Suppressor macrophage (primary cell): ENCODE measurements at regions not wholly inside any gene's neighbourhood (a gene's known extent, or its start where the extent isn't known, plus 50 kb on each side); places are given as distances from the start of the nearest gene placed in this dataset.

Experiments
- DNase-seq, 4 experiments: peaks; one replicate each; pipeline ENCODE4 v3.0.0-alpha.2; 2020 to 2022

DNA sequence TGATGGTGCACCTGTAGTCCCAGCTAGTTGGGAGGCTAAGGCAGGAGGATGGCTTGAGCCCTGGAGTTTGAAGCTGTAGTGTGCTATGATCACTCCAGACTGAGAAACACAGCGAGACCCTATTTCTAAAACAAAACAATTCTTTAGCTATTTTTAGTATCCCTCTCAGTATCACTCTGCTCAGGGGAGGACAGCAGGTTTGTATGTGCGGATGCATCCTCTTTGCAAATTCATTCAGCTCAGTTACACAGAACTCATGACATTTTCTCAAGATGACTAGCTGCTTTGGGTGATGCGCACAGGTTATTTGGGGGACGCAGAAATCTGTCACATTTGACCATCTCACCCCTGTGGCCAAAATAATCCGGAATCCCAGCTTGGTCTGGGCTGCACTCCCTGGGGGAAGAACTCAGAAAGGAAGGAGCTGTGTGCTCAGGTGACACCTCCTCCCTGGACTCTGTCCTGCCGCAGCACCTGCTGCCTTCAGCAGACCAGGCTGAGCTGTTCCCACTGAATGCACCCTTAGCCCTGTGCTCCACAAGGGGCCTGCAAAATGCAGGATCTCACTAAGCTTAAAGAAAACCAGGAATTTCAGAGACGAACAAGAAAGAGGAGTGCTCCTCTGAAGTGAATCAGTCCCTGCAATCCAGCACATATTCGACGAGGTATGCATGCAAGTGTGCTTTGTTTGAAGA is 89.5 kb upstream of the PGBD5 start:
- DNase-seq: no peak

DNA sequence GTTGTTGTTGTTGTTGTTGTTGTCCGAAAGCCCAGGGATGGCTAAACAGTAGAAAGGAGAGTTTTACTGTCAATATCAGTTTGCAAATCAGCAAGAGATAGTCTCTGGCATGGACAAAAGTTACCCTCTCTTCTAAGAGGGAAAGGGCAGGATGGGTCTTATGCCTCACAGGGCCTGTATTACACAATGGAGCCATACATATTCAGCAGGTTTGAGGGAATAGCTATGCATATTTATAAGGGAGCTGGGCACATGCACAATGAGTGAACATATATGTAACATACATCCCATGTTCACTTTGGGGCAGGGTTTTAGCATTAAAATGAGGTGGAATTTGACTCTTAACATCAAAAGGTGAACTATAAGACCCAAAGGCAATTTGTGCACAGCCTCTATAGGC is 84.4 kb upstream of the PGBD5 start:
- no peak for DNase-seq

DNA sequence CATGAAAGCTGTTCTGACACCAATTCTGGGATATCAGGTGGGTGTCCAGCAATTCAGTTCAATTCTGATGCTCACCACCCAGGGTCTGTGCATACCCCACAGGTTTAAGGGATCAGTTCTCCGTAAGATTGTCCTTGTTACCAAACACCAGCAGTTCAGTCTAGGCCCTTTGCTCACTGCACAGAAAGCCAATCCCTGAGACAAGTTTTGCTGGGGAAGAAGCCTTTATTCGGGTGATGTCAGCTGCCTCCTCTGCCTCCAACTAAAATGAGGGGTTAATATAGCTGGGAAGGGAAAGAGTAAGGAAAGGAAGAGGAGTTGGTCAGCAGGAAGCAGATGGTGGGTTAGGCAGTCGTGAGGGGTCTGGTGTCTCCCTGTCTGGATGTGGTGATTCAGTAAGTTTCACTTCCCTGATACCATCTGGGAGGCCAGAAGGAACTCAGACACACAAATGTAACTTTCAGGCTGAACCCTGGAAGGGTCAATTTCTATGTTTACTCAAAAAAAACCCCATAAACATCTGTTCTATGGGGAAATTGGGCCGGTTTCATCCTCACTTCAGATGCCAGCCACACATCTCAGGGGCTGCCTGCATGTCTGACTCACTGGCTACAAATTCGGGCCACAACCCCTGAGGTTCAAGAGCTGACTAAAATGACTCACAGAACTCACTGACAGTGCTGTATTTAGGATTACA is 83.3 kb upstream of the PGBD5 start:
- DNase-seq: peak; percentile 69 to 83 (median 76)

DNA sequence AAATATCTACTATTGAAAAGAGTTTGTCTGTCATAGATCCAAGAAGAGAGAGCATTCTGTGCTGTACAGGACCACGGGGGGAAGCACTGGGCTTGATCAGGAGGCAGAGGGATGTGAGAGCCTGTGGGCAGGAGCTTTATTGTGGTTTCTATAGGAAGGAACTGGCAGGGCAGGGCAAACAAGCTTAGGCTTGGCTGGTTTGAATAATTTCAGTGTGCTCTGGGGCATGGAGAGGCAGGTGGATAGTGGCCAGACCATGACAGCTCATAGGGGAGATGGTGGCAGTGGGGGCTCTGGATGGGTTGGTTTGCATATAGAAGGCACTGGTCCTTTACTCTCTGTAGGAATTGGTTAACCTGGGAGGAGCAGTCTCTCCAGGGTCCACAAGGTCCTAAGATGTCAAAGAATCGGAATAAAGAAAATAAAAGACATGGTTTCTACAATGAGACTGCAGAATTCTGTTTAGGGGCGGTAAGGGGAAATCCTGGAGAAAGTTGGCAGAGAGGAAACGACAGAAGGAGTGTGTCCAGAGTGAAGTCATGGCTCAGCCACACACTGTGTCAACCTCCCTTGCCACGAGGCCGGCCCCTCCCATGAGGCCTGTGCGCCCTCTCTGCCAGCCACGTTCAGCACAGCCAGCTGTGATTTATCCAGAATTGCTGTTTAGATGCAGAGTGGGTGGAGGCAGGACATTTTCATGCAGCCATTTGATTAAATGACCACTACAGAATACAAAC is 81.7 kb upstream of the PGBD5 start:
- peak in 3 of 4 experiments; percentile 30 to 45 (median 39) for DNase-seq

DNA sequence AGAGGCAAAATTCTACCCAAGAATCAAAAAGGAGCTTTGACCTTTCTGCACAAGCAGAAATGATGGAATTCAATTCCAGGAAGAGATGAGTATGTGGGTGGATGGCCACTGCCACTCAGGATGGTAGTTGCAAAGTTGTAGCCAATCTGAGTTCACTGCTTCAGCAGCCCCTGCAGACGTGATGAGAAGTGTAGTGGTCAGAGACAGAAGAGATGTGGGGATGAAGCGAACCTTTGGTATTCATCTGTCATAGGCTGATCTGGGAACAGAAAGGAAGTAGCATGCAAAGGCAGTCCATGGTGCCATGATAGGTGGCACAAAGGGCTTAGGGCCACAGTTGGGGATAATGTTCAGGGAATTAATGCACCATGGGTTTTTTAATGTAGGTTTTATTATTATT is 81.1 kb upstream of the PGBD5 start:
- DNase-seq: no peak

DNA sequence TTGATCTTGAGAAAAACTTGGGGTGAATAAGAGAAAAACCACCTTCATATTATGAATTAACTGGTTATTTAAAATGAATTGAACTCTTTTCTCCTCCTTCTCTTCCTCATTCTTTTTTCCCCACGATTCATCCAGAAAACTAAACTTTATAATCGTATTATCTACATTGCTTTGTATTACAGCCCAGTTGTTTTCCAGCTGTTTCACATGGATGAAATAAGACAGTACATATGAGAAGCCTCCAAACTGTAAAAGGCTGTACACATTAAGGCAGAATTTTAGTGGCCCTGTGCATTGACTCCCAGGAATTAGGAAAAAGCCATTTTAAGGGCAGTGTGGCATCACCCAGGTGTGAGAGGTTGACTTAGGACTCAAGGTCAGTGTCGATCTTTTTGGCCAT is 80.3 kb upstream of the PGBD5 start:
- no peak for DNase-seq

DNA sequence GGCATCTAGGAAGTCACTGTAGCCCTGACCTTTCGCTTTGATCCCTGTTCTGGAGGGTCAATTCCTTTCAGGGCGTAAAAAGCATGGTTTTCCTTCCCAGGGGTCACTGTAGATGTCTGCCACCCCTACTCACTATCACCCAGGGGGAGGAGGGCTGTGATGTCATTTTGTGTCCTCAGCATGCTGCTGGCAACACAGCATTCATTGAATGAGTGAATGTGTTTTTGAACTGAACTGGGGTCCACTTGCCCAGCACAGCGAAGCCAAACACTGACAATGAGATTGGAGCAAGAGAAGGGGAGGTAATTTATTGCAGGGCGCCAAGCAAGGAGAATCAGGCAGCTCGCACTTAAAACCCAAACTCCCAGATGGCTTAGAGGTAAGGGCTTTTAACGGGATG is 78.2 kb upstream of the PGBD5 start:
- no peak for DNase-seq

DNA sequence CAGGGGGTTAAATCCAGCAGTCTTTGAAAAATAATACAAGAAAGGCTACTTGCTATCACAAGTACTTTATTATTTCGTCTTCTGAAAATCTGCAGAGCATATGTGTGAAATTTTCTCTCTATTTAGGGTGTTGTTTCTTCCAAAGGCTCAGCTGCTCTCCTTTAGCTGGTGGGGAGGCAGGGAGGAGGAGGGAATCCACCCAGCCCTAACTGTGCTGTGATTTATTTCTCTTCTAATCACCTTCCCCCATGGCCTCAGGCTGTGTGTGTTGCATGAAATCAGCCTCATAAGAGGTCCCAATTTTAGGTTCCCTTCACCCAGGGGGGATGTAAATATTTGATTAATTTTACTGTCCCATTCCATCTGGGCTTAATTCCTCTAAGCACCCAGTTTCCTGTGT is 77.6 kb upstream of the PGBD5 start:
- DNase-seq: no peak

DNA sequence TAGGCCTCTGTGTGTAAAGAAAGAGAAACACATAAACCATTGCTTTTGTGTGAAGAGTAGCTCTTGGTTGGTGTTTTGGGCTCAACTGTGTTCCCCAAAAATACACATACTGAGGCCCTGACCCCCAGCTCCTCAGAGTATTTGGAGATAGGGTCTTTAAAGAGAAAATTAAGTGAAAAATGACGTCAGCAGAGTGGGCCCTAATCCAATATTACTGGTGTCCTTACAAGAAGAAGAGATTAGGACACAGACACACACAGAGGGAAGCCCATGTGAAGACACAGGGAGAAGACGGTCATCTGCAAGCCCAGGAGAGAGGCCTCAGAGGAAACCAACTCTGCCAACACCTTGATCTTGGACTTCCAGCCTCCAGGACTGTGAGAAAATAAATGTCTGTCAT is 76.9 kb upstream of the PGBD5 start:
- no peak for DNase-seq

DNA sequence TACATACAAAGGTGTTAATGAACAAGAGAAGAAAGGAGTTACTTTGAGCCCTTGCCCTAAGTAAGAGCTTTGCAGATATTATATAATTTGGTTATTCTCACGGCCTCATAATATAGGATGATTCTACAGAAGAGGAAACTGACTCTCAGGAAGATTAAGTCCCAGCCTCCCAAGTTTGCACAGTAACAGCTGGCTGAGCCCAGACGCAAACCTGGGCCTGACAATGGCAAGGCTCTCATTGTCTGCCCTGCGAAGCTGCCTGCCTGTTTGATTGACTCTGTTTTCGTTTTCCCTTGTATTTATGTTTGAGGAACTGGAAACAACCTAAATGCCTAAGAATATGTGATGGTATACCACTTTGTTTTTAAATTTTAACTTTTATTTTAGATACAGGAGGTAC is 76.2 kb upstream of the PGBD5 start:
- no peak for DNase-seq

DNA sequence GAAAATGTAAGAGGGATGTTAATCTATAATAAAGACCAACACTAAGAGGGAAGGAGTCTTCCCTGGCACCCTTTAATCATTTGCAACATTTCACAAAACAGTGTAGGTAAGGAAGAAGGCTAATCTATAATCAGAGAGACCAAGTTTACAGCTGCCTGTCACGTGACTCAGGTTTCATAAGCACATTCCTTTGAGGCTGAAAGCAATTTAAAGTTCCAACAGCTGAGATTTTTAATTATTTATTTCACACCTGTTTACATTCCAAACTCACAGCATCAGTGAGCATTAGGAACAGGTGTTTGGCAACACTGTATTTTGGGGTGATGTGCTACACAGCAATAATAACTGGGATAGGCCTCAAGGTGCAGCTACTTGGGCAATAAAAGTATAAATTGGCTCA is 75.7 kb upstream of the PGBD5 start:
- DNase-seq: no peak

DNA sequence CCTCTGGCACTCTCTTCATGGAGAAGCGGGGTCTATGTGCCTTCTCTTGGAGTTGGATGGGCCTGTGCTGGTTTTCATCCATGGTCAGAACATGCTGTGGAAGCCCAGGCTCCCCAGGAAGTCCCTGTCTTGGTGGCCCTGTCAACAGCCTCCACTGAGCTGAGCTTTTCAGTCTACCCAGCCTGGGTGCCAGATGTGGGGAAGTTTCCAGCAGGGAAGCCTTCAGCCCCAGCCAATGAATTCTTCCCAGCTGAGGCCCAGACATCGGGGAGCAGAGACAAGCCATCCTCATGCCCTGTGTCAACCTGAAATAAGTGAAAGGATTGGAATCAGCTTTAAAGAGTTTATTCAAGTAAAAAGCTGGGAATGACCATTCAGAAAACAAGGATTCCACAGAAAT is 75.1 kb upstream of the PGBD5 start:
- no peak for DNase-seq

DNA sequence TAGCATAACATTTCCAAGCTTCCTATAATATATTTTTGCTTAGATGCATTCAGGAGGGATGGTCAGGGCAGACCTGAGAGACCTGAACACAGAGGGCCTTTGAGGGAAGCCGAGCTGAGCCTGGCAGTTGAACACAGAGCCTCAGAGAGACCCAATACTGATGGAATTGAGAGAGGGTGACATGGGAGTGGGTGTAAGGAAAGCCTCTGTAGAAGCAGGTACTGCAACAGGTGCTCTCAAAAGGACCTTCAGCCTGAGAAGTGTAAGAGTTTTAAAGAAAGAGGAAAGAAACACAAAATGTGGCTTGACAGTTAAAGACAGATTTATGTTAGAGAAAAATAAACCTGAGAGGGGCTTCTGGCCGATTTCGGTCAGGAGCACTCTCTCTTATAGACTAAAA is 73.9 kb upstream of the PGBD5 start:
- DNase-seq: no peak

DNA sequence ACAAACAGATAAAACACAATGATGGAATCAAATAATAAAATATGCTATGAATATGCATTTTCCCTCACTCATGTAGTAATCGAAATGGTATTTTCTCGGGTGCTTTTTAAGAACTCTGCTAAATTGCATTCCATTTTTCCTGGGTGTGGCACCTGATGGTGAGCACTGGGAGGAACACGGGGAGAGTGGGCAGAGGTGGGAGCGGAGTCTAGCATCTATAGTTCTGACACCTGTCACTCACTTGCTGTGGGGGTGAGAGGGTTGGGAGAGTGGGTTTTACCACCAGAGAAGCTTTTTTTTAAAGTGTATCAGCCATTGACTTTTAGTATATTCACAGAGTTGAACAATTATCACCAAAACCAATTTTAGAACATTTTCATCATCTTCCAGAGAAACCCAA is 73.4 kb upstream of the PGBD5 start:
- DNase-seq: no peak

DNA sequence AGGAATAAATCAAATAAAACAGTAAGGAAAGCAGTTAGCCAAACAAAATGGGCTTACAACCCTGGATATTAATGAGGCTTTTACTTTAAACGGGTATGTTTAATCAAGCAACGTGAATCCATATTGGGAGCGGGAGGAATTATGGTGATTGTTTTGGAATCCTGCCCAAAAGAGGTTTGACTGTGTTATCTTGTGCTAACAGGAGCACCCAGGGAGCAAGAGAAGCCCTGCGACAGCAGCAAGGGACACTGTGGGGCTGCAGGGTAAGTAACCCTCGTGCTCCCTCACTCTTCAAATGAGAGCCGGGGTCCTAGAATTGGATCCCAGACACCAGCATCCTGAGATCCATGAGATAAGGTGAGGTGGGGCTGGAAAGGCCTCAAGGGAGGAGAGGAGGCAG is 72.6 kb upstream of the PGBD5 start:
- DNase-seq: no peak

DNA sequence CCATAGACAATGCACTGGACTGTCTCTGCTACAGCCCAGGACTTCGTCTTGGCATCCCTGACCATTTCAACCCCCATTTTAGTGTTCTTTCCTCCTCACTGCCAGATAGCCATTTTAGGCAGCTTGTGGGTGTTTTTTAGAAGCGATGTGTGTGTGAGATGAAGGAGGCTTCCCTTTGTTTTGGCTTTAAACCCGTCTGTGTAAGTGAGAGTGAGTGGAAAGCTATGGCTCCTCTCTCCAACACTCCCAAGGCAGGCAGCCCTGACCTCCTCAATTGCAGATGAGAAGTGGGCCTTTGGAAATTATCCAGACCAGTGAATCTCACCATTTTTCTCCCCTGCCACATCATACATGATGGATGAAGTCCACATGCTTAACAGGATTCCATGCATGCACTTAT is 70.3 kb upstream of the PGBD5 start:
- no peak for DNase-seq

DNA sequence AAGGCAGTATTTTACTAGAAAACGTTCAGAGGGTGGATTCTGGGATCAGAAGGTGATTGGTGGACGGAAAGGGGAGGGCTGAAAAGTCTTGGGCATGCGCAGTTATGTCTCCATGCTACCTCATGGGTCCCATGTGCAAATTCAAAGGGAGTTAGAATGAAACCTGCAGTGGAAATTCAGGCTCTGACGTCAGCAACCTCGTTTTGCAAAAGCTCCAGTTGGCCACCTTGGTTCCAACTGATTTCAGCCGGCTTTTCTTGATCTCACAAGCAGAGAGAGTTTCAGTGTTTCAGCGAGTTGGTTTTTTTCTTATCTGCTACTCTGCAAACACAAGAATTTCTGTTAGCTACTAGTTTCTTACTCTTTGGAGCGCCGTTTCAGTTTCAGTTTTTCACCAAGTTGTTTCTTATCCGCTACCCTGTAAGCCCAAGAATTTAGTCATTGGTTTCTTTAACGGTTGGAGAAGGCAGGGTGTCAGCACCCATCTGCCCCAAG is 69.8 kb upstream of the PGBD5 start:
- no peak for DNase-seq

DNA sequence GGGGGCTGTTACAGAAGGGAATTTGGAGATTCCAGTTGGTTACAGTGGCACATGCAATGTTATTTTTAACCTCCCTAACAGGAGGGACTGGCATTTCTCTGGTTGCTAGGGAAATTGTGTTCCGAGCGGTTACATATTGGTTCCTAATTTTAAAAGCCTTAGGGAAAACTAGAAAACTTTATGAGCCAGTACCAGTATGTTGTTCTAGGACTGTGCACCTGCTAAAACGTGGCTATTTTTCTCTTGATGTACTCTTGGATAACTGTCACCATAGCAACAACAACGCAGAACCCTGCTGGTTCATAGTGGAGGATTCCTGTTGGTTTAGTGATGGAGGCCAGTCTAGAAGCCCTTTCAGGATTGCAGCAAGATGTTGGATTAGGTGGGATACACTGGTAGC is 68.9 kb upstream of the PGBD5 start:
- DNase-seq: no peak

DNA sequence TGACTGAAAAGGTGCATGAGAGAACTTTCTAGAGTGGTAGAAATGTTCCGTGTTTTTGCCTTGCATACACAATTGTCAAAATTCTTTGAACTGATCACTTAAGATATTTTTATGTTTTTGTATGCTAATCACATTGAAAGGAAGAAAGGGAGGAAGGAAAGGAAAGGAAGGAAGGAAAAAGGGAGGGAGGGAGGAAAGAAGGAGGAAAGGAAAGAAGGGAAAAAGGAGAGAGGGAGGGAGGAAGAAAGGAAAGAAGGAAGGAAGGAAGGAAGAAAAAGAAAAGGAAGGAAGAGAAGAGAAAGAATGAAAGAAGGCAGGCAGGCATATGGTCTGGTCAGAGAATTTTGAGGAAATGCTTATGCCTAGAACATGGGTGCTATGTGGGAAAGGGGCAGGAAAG is 68.4 kb upstream of the PGBD5 start:
- DNase-seq: no peak

DNA sequence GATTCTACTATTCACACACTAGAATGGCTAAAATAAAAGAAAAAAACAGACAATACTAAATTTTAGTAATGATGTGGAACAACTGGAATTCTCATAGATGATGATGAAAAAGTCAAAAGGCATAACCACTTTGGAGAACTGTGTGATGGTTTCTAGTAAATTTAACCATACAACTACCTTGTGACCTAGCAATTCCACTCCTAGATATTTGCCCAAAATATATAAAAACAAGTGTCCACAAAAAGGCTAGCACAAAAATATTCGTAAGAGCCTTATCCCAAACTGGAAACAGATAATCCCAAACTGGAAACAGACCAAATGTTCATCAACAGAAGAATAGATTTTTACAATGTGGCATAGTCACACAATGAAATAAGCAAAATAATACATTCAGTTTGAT is 67.9 kb upstream of the PGBD5 start:
- DNase-seq: no peak

DNA sequence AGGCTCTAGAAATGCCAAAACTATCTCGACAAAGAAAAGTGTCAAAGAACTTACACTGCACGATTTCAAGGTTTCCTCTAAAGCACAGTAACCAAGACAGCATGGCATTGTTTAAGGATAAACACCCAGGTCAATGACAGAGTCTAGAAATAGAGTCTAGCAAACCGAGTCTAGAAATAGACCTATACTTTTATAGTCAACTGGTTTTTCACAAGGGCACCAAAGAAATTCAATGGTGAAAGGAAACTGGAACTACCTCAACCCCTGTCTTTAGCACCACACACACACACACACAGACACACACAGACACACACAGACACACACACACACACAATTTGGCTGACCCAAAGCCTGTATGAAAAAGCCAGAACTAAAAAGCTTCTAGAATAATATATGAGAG is 67.1 kb upstream of the PGBD5 start:
- DNase-seq: no peak

DNA sequence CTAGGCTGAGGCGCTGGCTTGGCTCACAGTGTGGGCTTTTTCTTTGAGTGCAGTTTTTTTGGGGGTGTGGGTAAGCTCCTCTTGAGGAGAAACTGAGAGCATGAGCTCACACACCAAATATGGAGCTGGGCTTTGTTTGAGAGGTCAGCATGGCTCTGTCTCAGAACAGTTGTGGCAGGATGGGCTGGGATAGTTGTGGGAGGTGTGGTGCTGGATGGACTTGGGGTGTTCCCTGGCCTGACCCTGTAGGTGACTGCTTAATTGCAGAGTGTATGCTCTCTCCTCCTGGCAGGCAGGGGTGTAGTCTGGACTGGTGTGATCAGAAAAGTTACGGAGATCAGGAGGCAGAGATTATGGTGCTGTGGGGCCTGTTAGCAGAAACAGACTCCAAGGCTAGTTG is 64.3 kb upstream of the PGBD5 start:
- DNase-seq: no peak

DNA sequence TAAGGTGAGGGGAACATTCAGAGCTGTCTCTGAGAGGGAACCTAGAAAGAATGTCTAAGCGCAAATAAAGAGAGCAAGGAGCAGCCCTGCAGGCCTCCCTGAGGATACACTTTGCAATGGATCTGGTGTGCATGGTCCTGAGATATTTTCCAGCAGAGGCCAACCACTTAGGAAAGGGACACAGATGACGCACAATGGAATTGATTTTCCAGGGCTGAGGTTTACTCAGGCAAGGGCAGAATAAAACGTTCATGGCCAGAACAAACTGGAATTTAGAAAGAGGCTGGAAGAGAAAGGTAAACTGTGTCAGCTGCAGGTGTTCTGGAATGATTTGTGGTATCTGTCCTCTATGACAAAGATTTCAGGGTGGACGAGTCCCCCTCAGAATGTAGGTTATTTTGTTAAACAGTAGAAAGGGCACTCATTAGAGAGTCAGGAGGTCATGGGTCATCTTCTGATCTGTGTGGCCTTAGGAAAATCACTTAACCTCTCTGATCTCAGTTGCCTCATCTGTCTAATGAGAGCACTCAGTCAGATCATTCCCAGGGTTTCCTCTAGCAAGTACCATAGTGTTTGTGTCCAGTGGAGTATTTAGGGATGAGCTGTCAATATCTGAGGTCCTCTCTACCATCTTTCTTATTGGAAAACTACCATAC is 61.8 kb upstream of the PGBD5 start:
- no peak for DNase-seq
